ENCODE measurements at regions not wholly inside any gene's neighbourhood (a gene's known extent, or its start where the extent isn't known, plus 50 kb on each side); places are given as distances from the start of the nearest gene placed in this dataset.

GRCh38 chr16:72537664-72538063, 365.7 kb upstream of the PMFBP1 start:
- TF ChIP-seq SMC3 (conservative IDR thresholded peaks at IDR 0.05; ENCODE audit: poor library complexity) (no peak), MXI1 (conservative IDR thresholded peaks at IDR 0.05; ENCODE audit: poor library complexity, severe bottlenecking) (no peak), TAF1 (IDR thresholded peaks at IDR 0.05; ENCODE audit: low read depth) (no peak), EP300 (conservative IDR thresholded peaks at IDR 0.05; ENCODE audit: poor library complexity, severe bottlenecking) (no peak), CTCF (IDR thresholded peaks at IDR 0.05; ENCODE audit: poor library complexity, severe bottlenecking) (no peak), POLR2AphosphoS5 (IDR thresholded peaks at IDR 0.05) (no peak), RAD21 (conservative IDR thresholded peaks at IDR 0.05) (no peak), EZH2 (IDR thresholded peaks at IDR 0.05; ENCODE audit: borderline replicate concordance, insufficient read depth, low read length, poor library complexity, severe bottlenecking) (no peak), REST (IDR thresholded peaks at IDR 0.05; ENCODE audit: borderline replicate concordance) (no peak)
- Histone ChIP-seq H3K9me3 (ENCODE audit: low read length) (no peaks in the 10 kb centered on the region), H3K4me2 (ENCODE audit: low read length) (no peak overlapping the region), H3K9ac (ENCODE audit: low read length) (no peak overlapping the region), H4K20me1 (ENCODE audit: insufficient read depth) (no peaks in the 10 kb centered on the region), H3K27ac (ENCODE audit: low read length) (no peak overlapping the region), H3K36me3 (ENCODE audit: insufficient read depth, low read length) (no peaks in the 10 kb centered on the region), H3K4me3 (ENCODE audit: low read length) (no peak overlapping the region), H3K9me2 (ENCODE audit: insufficient read depth, low read length) (no peaks in the 10 kb centered on the region), H2AFZ (ENCODE audit: low read depth, low read length) (no peak overlapping the region), H3K79me2 (replicated peaks; ENCODE audit: insufficient read depth, low read length) (no peaks in the 10 kb centered on the region), H3F3A (ENCODE audit: insufficient read depth, low read length, poor library complexity, severe bottlenecking) (no peaks in the 10 kb centered on the region), H3K27me3 (ENCODE audit: insufficient read depth, low read depth, low read length) (no peaks in the 10 kb centered on the region)

- H3K27ac ChIP-seq (ENCODE audit: low read length), result no peak overlapping the region
- no peak overlapping the region for H3K9ac ChIP-seq (ENCODE audit: low read length)
- no peaks in the 10 kb centered on the region for H4K20me1 ChIP-seq (ENCODE audit: insufficient read depth)
- no peaks in the 10 kb centered on the region for H3K36me3 ChIP-seq (ENCODE audit: insufficient read depth, low read length)
- H3K27me3 ChIP-seq (ENCODE audit: insufficient read depth, low read depth, low read length), result no peaks in the 10 kb centered on the region
- H3F3A ChIP-seq (ENCODE audit: insufficient read depth, low read length, poor library complexity, severe bottlenecking), result no peaks in the 10 kb centered on the region
- H2AFZ ChIP-seq (ENCODE audit: low read depth, low read length), result no peak overlapping the region
- TF ChIP-seq REST (IDR thresholded peaks at IDR 0.05; ENCODE audit: borderline replicate concordance), result no peak
- TF ChIP-seq TAF1 (IDR thresholded peaks at IDR 0.05; ENCODE audit: low read depth), result no peak
- TF ChIP-seq EP300 (conservative IDR thresholded peaks at IDR 0.05; ENCODE audit: poor library complexity, severe bottlenecking), result no peak
- TF ChIP-seq SMC3 (conservative IDR thresholded peaks at IDR 0.05; ENCODE audit: poor library complexity), result no peak
- no peak for TF ChIP-seq POLR2AphosphoS5 (IDR thresholded peaks at IDR 0.05)
- TF ChIP-seq MXI1 (conservative IDR thresholded peaks at IDR 0.05; ENCODE audit: poor library complexity, severe bottlenecking), result no peak
- no peak for TF ChIP-seq RAD21 (conservative IDR thresholded peaks at IDR 0.05)
- no peak for TF ChIP-seq EZH2 (IDR thresholded peaks at IDR 0.05; ENCODE audit: borderline replicate concordance, insufficient read depth, low read length, poor library complexity, severe bottlenecking)
- TF ChIP-seq CTCF (IDR thresholded peaks at IDR 0.05; ENCODE audit: poor library complexity, severe bottlenecking), result no peak
- H3K79me2 ChIP-seq (replicated peaks; ENCODE audit: insufficient read depth, low read length), result no peaks in the 10 kb centered on the region
- no peak overlapping the region for H3K4me3 ChIP-seq (ENCODE audit: low read length)
- H3K4me2 ChIP-seq (ENCODE audit: low read length), result no peak overlapping the region
- no peaks in the 10 kb centered on the region for H3K9me3 ChIP-seq (ENCODE audit: low read length)
- H3K9me2 ChIP-seq (ENCODE audit: insufficient read depth, low read length), result no peaks in the 10 kb centered on the region
Observed at GRCh38 chr16:72536723-72537435, 364.9 kb upstream of the PMFBP1 start.
